Glomerular endothelial cell (primary cell): ENCODE measurements at regions not wholly inside any gene's neighbourhood (a gene's known extent, or its start where the extent isn't known, plus 50 kb on each side); places are given as distances from the start of the nearest gene placed in this dataset.

Experiments used
- DNase-seq: peaks from one replicate; pipeline ENCODE4 v3.0.0-alpha.2; 2011; ENCODE audit warnings: low read depth, low spot score; ENCODE audit errors: extremely low read depth

- DNase-seq: no peak
These were observed 184.4 kb upstream of the LPP start for GRCh38 chr3:187969581-187969950.

GRCh38 chr3:187970106-187970505 lies 183.9 kb upstream of the LPP start:
- DNase-seq: no peak

- no peak for DNase-seq
These were observed 182.3 kb upstream of the LPP start for GRCh38 chr3:187971629-187972028.

- no peak for DNase-seq
These were observed 181.5 kb upstream of the LPP start for GRCh38 chr3:187972454-187972853.

- DNase-seq: no peak
These were observed 179.7 kb upstream of the LPP start for GRCh38 chr3:187973977-187974870.

DNA sequence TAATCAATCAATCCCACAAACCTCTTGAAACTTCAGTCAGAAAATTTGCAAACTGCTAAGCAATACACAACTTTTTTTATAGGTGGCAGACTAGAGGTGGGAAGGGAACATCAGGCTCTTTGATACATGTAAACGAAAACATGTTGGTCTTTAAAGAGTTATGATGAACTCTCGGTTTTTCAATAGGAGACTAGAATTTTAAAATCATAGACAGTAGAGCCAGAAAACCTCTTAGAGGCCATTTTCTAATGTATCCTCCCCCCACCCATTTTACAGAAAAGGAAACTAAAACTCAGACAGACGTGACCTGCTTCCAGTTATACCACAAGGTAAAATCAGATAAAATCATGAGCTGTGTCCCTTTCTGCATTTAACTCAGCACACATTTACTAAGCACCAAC lies 179.1 kb upstream of the LPP start:
- no peak for DNase-seq

DNA sequence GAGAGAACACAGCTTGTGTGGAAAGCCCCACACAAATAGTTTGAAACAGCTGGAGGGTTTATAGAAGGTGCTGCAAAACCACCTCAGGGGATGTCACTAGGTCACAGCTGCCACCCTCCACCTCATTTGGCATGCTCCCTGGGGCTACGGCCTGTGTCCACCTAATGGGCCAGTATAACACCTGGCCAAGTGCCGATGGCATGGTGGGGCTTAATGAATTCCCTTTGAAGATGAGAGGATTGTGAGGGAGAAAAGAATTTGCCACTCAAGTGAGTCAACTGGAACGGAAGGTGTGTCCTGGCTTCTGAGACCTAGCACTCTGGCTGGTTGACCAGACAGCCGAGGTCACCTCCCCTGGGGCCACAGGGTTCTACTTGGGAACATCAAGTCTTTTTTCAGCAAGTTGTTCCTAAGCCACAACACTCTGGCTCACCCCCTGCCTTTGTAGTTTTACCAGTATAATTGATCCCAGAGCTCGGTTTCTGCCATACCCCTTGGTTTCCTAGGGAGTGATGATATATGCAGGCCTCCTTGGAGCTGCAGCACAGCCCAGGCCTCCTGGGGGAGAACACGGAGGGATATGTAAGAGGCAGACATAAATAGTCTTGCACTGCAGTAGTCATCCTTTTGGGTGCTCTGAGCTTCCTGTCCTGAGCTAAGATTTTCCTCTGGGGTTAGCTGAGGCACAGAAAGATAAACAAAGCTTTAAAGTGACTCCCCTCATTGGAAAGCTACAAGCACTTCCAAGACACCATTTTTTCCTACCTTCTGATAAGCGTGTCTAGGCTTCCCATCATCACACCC lies 178.2 kb upstream of the LPP start:
- DNase-seq: no peak

- no peak for DNase-seq
These were observed 177.5 kb upstream of the LPP start for GRCh38 chr3:187976365-187976900.

DNA sequence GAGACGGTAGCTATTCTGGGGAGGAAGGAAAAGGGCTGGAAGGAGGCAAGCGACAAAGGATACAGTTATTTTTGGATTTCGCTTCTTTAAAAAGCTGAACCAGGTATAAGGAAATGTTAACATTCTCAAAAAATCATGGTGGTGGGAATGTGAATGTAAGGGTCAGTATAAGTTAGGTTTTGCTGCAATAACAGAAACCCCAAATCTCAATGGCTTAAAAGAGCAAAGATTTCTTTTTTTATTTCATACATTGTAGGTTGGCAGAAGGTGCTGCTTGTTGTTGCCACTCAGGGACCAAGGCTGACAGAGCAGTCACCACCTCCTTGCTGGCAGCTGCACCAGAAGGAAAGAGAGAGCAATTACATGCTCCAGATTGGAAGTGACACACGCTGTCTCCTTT lies 176.3 kb upstream of the LPP start:
- DNase-seq: no peak

GRCh38 chr3:187978433-187979011 lies 175.4 kb upstream of the LPP start:
- DNase-seq: no peak

DNA sequence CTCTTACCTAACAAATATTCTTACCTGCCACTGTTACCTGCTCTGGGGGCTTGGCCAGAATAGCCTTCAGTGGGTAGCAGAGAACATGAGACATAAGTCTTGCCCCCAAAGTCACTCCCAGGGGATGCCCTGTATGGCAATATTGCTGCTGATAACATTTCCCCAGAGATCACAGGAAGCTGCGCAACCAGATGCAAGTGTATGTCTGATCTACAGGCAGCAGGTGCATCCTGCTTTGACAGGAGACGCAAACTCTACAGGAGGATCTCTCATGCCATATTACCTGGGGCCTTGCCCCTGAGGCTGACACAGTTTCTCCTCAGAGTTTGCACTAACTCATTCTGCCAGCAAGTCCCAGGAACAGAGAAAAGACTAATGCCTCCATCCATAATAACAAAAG lies 174.4 kb upstream of the LPP start:
- DNase-seq: no peak

GRCh38 chr3:187980861-187981260 lies 173.1 kb upstream of the LPP start:
- DNase-seq: no peak

- no peak for DNase-seq
These were observed 171.8 kb upstream of the LPP start for GRCh38 chr3:187982142-187982541.

DNA sequence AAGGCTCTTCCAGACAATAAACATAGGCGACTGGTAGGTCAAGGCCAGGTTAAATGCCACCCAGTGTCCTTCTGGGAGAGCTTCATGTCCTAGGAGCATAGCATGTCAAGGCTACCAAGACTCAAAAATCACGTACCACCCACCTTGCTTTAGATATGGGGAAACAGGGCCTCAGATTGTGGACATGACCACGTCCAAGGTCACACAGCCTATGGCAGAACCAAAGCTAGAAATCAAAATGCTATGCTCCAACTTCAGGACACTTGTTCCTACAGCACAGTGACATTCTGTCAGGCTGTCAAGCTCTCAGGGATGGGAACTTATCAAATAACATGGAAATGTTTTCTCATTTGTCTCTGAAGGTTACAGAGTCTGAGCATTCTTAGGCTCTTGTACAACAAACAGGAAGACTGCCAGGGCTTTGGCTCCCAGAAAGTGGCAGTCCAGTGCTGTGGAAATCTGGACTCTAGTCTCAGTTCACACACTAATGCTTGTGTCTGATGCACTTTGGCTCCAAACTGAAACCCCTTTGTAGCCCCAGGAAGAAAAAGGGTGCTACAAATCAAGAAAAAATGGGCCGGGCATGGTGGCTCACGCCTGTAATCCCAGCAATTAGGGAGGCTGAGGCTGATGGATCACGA lies 170.4 kb upstream of the LPP start:
- DNase-seq: no peak

DNA sequence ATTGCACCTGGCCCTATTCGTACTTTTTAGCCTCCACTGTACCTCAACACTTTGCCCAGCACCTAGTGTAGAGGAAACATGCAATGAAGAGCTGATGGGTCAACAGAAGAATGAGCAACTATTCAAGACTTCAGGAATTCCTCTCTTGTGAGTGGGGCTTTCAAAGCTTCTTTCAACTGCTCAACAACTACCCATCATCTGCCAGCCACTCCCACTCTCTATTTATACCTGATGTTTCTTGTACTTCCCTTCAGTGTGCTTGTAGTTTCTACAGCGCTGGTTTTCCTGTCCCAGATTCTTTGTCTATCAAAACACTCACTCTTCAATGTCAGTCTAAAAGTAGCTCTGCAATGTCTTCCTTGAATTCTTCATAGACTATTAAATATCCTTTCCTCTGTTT lies 168.3 kb upstream of the LPP start:
- no peak for DNase-seq

GRCh38 chr3:187986514-187986934 lies 167.4 kb upstream of the LPP start:
- DNase-seq: no peak

DNA sequence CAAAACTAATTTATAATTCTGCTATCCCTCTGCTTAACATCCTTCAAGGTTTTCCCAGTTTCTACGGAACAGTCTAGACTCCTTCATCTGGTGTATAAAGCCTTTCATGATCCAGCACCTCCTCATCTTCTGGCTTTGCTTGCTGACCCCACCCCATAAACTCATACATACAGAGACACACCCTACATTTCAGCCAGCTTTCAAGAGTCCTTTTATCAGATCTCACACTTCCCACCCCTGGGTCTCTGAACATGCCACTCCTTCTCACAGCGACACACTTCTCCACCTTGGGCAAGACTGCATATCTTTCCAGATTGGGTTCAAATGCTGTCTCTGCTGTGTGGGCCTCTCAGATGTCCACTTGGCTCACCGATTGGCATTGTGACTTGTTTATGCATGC lies 166.8 kb upstream of the LPP start:
- DNase-seq: no peak

DNA sequence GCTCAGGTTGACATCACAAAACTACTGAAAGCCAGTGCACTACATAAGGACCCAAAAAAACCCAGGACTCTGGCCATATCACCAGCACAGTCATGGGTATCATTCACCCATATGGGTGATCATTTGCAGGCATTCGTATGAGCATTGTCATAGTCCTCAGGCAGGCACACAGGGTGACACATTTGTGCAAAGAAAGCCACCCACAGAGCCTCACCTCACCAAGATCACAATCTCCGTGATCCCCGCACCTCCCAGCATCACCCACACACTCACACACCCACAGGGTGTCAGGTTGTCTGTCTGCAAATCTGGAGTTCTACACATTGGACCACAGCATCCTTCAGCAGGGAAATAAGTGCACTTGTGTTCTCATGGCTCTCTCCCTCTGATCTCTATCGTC lies 166.0 kb upstream of the LPP start:
- no peak for DNase-seq

GRCh38 chr3:187989575-187990153 lies 164.3 kb upstream of the LPP start:
- no peak for DNase-seq

- no peak for DNase-seq
These were observed 161.3 kb upstream of the LPP start for GRCh38 chr3:187992609-187993008.
